RWPE1 (cell line): ENCODE measurements at regions not wholly inside any gene's neighbourhood (a gene's known extent, or its start where the extent isn't known, plus 50 kb on each side); places are given as distances from the start of the nearest gene placed in this dataset.

ENCODE experiments used
- CTCF ChIA-PET: fragments of 350-600 bp; sonication (Branson Sonifier 250); formaldehyde crosslinking; extraction: SDS; loops from one replicate; lab custom pipeline; 2021; lab: Yijun Ruan, JAX
- POLR2A ChIA-PET: fragments of 400-600 bp; formaldehyde crosslinking; extraction: SDS; loops from one replicate; lab custom pipeline; 2020; ENCODE audit warnings: antibody characterized with exemption; ENCODE audit not compliant: low non-redundant PET; lab: Yijun Ruan, JAX
- DNase-seq: peaks from one replicate; pipeline ENCODE4 v3.0.0; 2012; ENCODE audit warnings: low spot score
- H3K27ac ChIP-seq: fragments of 450-650 bp; 2 replicates; pipeline ENCODE4 v1.5.1; 2017
- CTCF ChIP-seq: fragments of 450-650 bp; conservative IDR thresholded peaks from 2 replicates; pipeline ENCODE4 v1.5.1; 2017; ENCODE audit warnings: low read depth, mild to moderate bottlenecking

GRCh38 chr1:17930635-17931034, 175.5 kb downstream of the ACTL8 start:
- DNase-seq = no peak
- CTCF ChIA-PET = interaction anchor here (0.7 kb wide), 1 partner anchor 645 kb away, joined by 3 read pairs; no protein-coding TSS in a partner anchor
- H3K27ac ChIP-seq = no peak overlapping the region
- no peak for TF ChIP-seq CTCF
- POLR2A ChIA-PET = no interaction called here

- TF ChIP-seq CTCF = no peak
- ChIA-PET POLR2A (no interaction called here), CTCF (interaction anchor here (1.3 kb wide), 1 partner anchor 9 kb away, joined by 3 read pairs; no protein-coding TSS in a partner anchor)
Observed at GRCh38 chr1:17932164-17932563, 175.4 kb upstream of the IGSF21 start.

GRCh38 chr1:17933501-17933900, 174.1 kb upstream of the IGSF21 start:
- no peak overlapping the region for H3K27ac ChIP-seq
- ChIA-PET POLR2A (no interaction called here), CTCF (interaction anchor here (0.7 kb wide), 1 partner anchor 39 kb away, joined by 3 read pairs; no protein-coding TSS in a partner anchor)
- no peak for TF ChIP-seq CTCF
- no peak for DNase-seq

More at GRCh38 chr1:17932164-17932563, 175.4 kb upstream of the IGSF21 start:
- H3K27ac ChIP-seq = no peak overlapping the region
- DNase-seq = no peak

- ChIA-PET CTCF (no interaction called here), POLR2A (no interaction called here)
- no peak overlapping the region for H3K27ac ChIP-seq
- no peak for DNase-seq
- no peak for TF ChIP-seq CTCF
Observed at GRCh38 chr1:17933971-17934370, 173.6 kb upstream of the IGSF21 start.

- POLR2A ChIA-PET = no interaction called here
- H3K27ac ChIP-seq = no peak overlapping the region
- CTCF ChIA-PET = no interaction called here
- TF ChIP-seq CTCF = no peak
- DNase-seq = no peak
Observed at GRCh38 chr1:17935230-17935629, 172.4 kb upstream of the IGSF21 start.

GRCh38 chr1:17941431-17942189, 166.0 kb upstream of the IGSF21 start:
- DNase-seq = no peak
- ChIA-PET CTCF (interaction anchor here (0.7 kb wide), 2 partner anchors 272 to 1912 kb away, joined by 3 to 5 read pairs; no protein-coding TSS in a partner anchor), POLR2A (no interaction called here)
- H3K27ac ChIP-seq = no peak overlapping the region
- TF ChIP-seq CTCF = no peak
